ENCODE measurements at regions not wholly inside any gene's neighbourhood (a gene's known extent, or its start where the extent isn't known, plus 50 kb on each side); places are given as distances from the start of the nearest gene placed in this dataset.
"Not testable (repeated sequence)": the region's sequence is repeated elsewhere in the genome, so short reads cannot be mapped to it uniquely, and the experiment has no call there.

- not testable (repeated sequence) for TF ChIP-seq CTCF (conservative IDR thresholded peaks at IDR 0.05 in 1 of 2, IDR thresholded peaks at IDR 0.05 in 1 of 2; ENCODE audit: low read depth in 1 of 2, low read length in 2 of 2); EZH2 (IDR thresholded peaks at IDR 0.05; ENCODE audit: low read length, missing control alignments)
Observed at GRCh38 chr5:18399461-18400327, 765.4 kb downstream of the TAF11L14 start.
